ENCODE measurements at regions not wholly inside any gene's neighbourhood (a gene's known extent, or its start where the extent isn't known, plus 50 kb on each side); places are given as distances from the start of the nearest gene placed in this dataset.

GRCh38 chr3:22907161-22907780 lies 295.9 kb upstream of the UBE2E2 start:
- no peak for TF ChIP-seq ZC3H10 (CRISPR knock-in tag; IDR thresholded peaks at IDR 0.05)
- TF ChIP-seq SNAI2 (CRISPR knock-in tag; IDR thresholded peaks at IDR 0.05), result no peak
- TF ChIP-seq CSRNP3 (CRISPR knock-in tag; IDR thresholded peaks at IDR 0.05), result no peak
- no peak for TF ChIP-seq PATZ1 (CRISPR knock-in tag; IDR thresholded peaks at IDR 0.05; ENCODE audit: borderline replicate concordance)
- TF ChIP-seq ZFP30 (CRISPR knock-in tag; IDR thresholded peaks at IDR 0.05), result no peak
- no peak for TF ChIP-seq POU6F1 (CRISPR knock-in tag; IDR thresholded peaks at IDR 0.05; ENCODE audit: borderline replicate concordance, low read depth)
- TF ChIP-seq ZFP3 (CRISPR knock-in tag; IDR thresholded peaks at IDR 0.05), result no peak
- no peak for TF ChIP-seq ZNF70 (CRISPR knock-in tag; IDR thresholded peaks at IDR 0.05)
- TF ChIP-seq ZNF8 (CRISPR knock-in tag; IDR thresholded peaks at IDR 0.05), result no peak
- TF ChIP-seq RARB (CRISPR knock-in tag; IDR thresholded peaks at IDR 0.05), result no peak
- TF ChIP-seq CREB5 (CRISPR knock-in tag; IDR thresholded peaks at IDR 0.05; ENCODE audit: low read depth), result no peak
- TF ChIP-seq TOX (CRISPR knock-in tag; IDR thresholded peaks at IDR 0.05; ENCODE audit: borderline replicate concordance), result no peak
- no peak for TF ChIP-seq ISL1 (CRISPR knock-in tag; IDR thresholded peaks at IDR 0.05)
- TF ChIP-seq ZNF565 (CRISPR knock-in tag; conservative IDR thresholded peaks at IDR 0.05; ENCODE audit: low read depth), result no peak
- ATAC-seq, result no peak

- ATAC-seq, result no peak
- no peak for TF ChIP-seq GLIS3 (CRISPR knock-in tag; IDR thresholded peaks at IDR 0.05)
- no peak for TF ChIP-seq ZNF565 (CRISPR knock-in tag; conservative IDR thresholded peaks at IDR 0.05; ENCODE audit: low read depth)
- TF ChIP-seq ZNF70 (CRISPR knock-in tag; IDR thresholded peaks at IDR 0.05), result no peak
- no peak for TF ChIP-seq CSRNP3 (CRISPR knock-in tag; IDR thresholded peaks at IDR 0.05)
- no peak for TF ChIP-seq PATZ1 (CRISPR knock-in tag; IDR thresholded peaks at IDR 0.05; ENCODE audit: borderline replicate concordance)
- TF ChIP-seq SNAI2 (CRISPR knock-in tag; IDR thresholded peaks at IDR 0.05), result no peak
- TF ChIP-seq POU6F1 (CRISPR knock-in tag; IDR thresholded peaks at IDR 0.05; ENCODE audit: borderline replicate concordance, low read depth), result no peak
- no peak for TF ChIP-seq TOX (CRISPR knock-in tag; IDR thresholded peaks at IDR 0.05; ENCODE audit: borderline replicate concordance)
- TF ChIP-seq ESRRG (CRISPR knock-in tag; IDR thresholded peaks at IDR 0.05), result no peak
- TF ChIP-seq TSHZ2 (CRISPR knock-in tag; IDR thresholded peaks at IDR 0.05), result no peak
- no peak for TF ChIP-seq RARB (CRISPR knock-in tag; IDR thresholded peaks at IDR 0.05)
- TF ChIP-seq CREB5 (CRISPR knock-in tag; IDR thresholded peaks at IDR 0.05; ENCODE audit: low read depth), result no peak
- no peak for TF ChIP-seq CSDC2 (CRISPR knock-in tag; IDR thresholded peaks at IDR 0.05)
- no peak for TF ChIP-seq ZFP30 (CRISPR knock-in tag; IDR thresholded peaks at IDR 0.05)
- no peak for TF ChIP-seq ARNTL (CRISPR knock-in tag; IDR thresholded peaks at IDR 0.05; ENCODE audit: borderline replicate concordance, low read depth)
- TF ChIP-seq ZFP3 (CRISPR knock-in tag; IDR thresholded peaks at IDR 0.05), result no peak
- no peak for TF ChIP-seq TCF4 (CRISPR knock-in tag; IDR thresholded peaks at IDR 0.05; ENCODE audit: borderline replicate concordance)
These were observed 295.3 kb upstream of the UBE2E2 start for GRCh38 chr3:22907796-22908195.

All from SK-N-SH treated with all-trans-retinoic acid at 6 μM for 48 hours (cell line).